ENCODE measurements at regions not wholly inside any gene's neighbourhood (a gene's known extent, or its start where the extent isn't known, plus 50 kb on each side); places are given as distances from the start of the nearest gene placed in this dataset.

GRCh38 chr5:68352166-68352565 lies 136.6 kb downstream of the PIK3R1 start:
- no peak for TF ChIP-seq CTCF (IDR thresholded peaks at IDR 0.05 in 8 of 11, conservative IDR thresholded peaks at IDR 0.05 in 3 of 11)
- TF ChIP-seq POLR2A (IDR thresholded peaks at IDR 0.05): no peak
